Muscle of leg (tissue), 3 donors: ENCODE measurements at regions not wholly inside any gene's neighbourhood (a gene's known extent, or its start where the extent isn't known, plus 50 kb on each side); places are given as distances from the start of the nearest gene placed in this dataset.
A peak's percentile ranks its signal among the peaks of the same experiment; 100 is the strongest.

Experiments
- DNase-seq: peaks from one replicate; pipeline ENCODE4 v3.0.0; 2013
- H3K27ac ChIP-seq: one replicate; pipeline ENCODE4 v1.5.1; 2013; ENCODE audit warnings: mild to moderate bottlenecking, low read length, control low read depth
- H3K27me3 ChIP-seq: one replicate; pipeline ENCODE4 v1.6.1; 2013; ENCODE audit warnings: low read length; ENCODE audit not compliant: control insufficient read depth, insufficient read depth
- H3K36me3 ChIP-seq: one replicate; pipeline ENCODE4 v1.6.1; 2013; ENCODE audit warnings: low read length; ENCODE audit not compliant: control insufficient read depth, insufficient read depth
- H3K4me1 ChIP-seq: one replicate; pipeline ENCODE4 v1.6.1; 2013; ENCODE audit warnings: low read length; ENCODE audit not compliant: control insufficient read depth, insufficient read depth
- H3K4me3 ChIP-seq: one replicate; pipeline ENCODE4 v1.5.1; 2013; ENCODE audit warnings: low read length, control low read depth
- H3K9me3 ChIP-seq: replicated peaks from 2 replicates; pipeline ENCODE4 v1.6.1; 2013; ENCODE audit warnings: low read depth, low read length; ENCODE audit not compliant: control insufficient read depth
- WGBS: methylation state at CpG from one replicate; pipeline ENCODE4 v1.1.5; 2013; ENCODE audit warnings: missing lambda C conversion rate; ENCODE audit not compliant: insufficient coverage; 5-methylcytosine and 5-hydroxymethylcytosine counted together

DNA sequence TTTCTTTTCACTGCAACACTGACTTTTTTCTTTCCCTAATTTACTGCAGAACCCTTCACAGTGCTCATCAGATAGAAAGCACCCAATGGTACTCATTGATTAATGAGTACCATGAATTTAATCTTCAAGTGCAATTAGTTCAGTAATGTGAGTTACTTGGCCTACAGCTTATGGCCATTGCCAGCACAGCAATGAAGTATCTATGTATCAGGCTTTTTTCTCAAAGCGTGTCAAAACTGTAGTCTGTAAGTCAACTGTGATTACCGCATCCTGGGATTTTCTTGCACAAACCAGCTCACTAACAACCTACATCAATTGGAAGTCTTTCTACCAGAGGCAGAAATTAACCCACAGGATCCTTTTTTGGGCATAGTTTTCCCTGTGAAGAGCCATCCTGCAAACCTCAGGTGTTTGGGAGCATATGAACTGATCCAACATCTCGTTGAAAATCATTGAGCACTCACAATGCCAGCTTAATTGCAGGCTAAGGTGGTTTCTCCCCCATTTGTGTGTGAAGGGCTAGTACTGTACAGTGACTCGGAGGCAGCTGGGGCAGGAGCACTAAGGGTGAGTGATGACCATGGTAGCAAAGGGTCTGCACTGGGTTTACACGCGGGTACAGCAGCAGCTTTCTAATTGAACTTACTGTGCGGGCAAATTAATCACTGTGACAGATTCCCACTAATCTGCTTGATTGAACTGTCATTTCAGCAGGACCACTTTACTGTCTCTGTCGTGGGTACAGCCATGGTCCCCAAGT, 619.3 kb downstream of the SNAPC1 start:
- Histone ChIP-seq H3K4me1 (no peaks in the 10 kb centered on the region), H3K4me3 (no peak overlapping the region), H3K9me3 (no peaks in the 10 kb centered on the region), H3K27ac (no peak overlapping the region), H3K27me3 (no peaks in the 10 kb centered on the region), H3K36me3 (no peaks in the 10 kb centered on the region)
- DNase-seq = no peak
- 90% methylated on average over 6 of the region's 8 CpGs for WGBS

DNA sequence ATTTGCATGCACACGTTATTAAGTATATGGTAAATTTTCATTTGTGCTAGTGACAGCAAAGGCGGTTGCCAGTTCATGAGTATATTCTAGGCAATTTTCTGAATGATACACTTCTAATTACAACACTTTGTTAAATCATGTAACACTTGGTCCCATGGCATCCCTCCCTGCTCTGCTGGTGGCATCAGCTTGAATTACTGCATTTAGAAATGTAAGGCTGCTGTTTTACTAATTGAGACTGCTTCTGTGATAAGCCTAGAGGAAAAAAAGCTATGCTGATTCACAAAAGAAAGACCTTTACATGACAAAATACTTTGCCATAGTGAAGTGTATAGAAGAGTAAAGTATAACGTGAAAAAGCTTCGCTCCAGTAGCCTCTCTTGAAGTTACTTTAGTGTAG, 636.1 kb downstream of the KCNH5 start:
- Histone ChIP-seq H3K27me3 (no peaks in the 10 kb centered on the region), H3K4me3 (no peak overlapping the region), H3K4me1 (no peaks in the 10 kb centered on the region), H3K36me3 (no peaks in the 10 kb centered on the region), H3K27ac (no peak overlapping the region), H3K9me3 (no peaks in the 10 kb centered on the region)
- WGBS = no CpG with 5 or more reads among the region's 4 CpGs
- DNase-seq = no peak

DNA sequence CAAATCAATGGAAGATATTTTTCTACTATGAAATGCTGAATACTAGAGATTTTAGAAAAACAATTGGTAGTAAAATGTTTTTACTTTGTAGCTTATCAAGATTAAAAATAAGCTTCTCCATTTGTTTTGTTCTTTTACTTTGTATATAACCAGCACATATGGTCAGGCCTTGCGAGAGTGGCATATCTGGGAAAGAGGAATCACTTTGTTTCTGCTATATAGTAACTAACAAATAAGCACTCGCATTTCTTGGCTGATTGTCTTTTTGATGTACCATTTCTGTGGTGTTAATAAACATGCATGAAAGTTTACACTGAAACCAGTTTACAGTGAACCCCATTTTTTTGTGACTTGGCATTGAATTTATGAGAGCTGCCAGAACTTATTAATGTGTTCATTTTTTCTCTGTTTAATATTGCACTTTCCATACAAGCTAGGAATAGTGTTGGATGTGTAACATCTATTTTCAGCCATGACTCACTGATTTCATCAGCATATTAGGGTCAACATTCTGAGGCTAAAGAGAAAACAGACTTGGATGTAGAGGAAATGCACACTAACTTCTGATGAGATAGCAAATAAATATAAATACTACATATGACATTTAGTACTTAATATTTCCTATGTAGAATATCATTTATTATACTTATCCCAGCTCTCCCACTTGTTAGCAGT, 635.5 kb downstream of the KCNH5 start:
- no peaks in the 10 kb centered on the region for H3K27me3 ChIP-seq
- no CpG with 5 or more reads among the region's 2 CpGs for WGBS
- peak; percentile 4 for DNase-seq

DNA sequence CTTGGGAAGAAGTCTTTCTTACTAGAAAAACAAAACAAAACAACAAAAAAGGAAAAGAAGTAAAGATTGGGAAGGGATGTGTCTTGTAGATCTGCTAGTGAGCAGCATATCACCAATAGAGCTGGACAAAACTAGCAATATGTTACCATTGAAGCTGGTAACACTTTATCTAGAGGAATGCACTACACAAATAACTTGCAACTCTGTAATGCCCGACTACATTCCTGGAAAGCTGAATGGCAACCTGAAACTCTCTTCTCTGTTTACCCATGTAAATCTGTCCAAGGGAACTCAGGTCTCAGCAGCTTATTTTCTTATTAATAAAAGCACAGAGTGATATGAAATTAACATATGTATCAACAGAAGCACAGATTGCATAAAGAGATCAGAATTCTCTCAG, 624.4 kb downstream of the KCNH5 start:
- no peaks in the 10 kb centered on the region for H3K27me3 ChIP-seq
- DNase-seq = no peak
- H3K27ac ChIP-seq = no peak overlapping the region
- no peak overlapping the region for H3K4me3 ChIP-seq
- H3K4me1 ChIP-seq = no peaks in the 10 kb centered on the region
- H3K9me3 ChIP-seq = no peaks in the 10 kb centered on the region
- no peaks in the 10 kb centered on the region for H3K36me3 ChIP-seq
- WGBS = no CpG with 5 or more reads among the region's 1 CpG

More for the DNA sequence above, 635.5 kb downstream of the KCNH5 start:
- Histone ChIP-seq H3K36me3 (no peaks in the 10 kb centered on the region), H3K9me3 (no peaks in the 10 kb centered on the region), H3K27ac (no peak overlapping the region), H3K4me3 (no peak overlapping the region), H3K4me1 (no peaks in the 10 kb centered on the region)

DNA sequence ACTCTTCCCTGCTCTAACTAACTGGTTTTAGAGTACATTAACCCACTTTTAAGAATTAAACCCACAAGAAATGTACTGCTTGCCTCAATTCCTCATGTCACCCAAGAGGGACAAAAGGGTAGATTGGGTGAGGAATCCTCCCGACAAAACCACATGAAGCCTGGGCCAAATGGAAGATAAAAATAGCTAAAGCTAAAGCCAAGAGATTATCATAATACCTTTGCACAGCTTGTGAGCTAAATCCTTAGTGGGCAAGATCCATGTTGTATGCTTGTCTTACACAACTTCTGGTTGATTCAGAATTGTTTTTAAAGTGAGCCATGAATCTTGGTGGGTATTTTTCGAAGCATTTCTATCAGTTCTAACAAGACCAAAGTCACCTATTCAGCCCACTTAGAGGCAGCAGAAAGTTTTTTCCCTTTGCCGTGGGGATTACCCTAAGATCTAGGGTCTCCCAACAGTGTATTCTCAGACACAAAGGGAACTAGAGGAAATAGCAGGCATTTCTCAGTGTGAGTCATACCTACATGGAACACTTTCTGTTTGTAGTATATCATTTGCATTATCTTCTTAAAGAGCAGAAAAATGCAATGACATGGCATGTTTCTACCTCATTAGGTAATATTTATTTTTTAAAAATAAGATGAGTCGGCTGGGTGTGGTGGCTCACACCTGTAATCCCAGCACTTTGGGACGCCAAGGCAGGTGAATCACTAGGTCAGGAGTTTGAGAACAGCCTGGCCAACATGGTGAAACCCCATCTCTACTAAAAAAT, 616.6 kb downstream of the KCNH5 start:
- no peak for DNase-seq
- Histone ChIP-seq H3K4me1 (no peaks in the 10 kb centered on the region), H3K27me3 (no peaks in the 10 kb centered on the region), H3K27ac (no peak overlapping the region), H3K9me3 (no peaks in the 10 kb centered on the region), H3K4me3 (no peak overlapping the region), H3K36me3 (no peaks in the 10 kb centered on the region)
- no CpG with 5 or more reads among the region's 5 CpGs for WGBS

DNA sequence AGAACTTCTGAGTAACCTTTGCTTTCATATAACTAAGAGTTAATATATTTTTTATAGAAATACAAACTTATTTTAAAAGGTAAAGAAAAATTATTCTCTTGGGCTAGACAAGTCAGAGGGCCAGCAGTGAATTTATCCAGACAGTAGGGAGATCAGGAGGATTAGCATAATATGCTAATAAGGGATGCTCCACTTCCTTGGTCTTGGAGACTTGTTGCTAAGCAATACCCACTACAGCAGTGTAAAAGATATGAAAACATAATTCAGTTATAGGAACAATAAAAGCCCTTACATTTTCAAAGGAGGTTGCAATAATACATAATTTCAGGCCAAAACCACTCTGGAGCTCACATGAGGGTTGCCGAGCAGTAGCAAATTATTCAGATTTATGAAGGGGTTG, 615.6 kb downstream of the KCNH5 start:
- Histone ChIP-seq H3K36me3 (no peaks in the 10 kb centered on the region), H3K4me1 (no peaks in the 10 kb centered on the region), H3K27ac (no peak overlapping the region), H3K27me3 (no peaks in the 10 kb centered on the region), H3K4me3 (no peak overlapping the region), H3K9me3 (no peaks in the 10 kb centered on the region)
- WGBS = no CpG with 5 or more reads among the region's 1 CpG
- no peak for DNase-seq

DNA sequence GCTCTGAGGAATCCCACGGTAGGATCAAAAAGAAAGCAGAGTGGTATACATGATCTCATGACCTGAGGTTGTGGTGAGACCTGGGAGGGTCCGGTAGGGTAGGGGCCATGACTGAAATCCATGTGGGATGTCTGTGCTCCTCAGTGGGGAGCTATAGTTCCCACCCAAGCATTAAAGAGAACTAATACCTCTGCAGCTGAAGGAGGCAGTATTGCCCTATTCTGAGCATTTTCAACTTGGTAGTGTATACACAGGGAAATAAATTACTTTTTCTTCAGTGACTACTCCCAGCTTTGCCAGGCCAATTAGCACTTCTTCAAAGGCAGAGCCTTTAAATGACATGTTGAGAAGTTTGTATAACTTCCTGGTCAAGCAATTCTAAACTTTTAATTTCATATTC, 613.8 kb downstream of the KCNH5 start:
- WGBS = 33% methylated on average over 1 of the region's 2 CpGs
- no peaks in the 10 kb centered on the region for H3K36me3 ChIP-seq
- no peak for DNase-seq
- no peaks in the 10 kb centered on the region for H3K4me1 ChIP-seq
- H3K27me3 ChIP-seq = no peaks in the 10 kb centered on the region
- H3K9me3 ChIP-seq = no peaks in the 10 kb centered on the region
- no peak overlapping the region for H3K27ac ChIP-seq
- no peak overlapping the region for H3K4me3 ChIP-seq

DNA sequence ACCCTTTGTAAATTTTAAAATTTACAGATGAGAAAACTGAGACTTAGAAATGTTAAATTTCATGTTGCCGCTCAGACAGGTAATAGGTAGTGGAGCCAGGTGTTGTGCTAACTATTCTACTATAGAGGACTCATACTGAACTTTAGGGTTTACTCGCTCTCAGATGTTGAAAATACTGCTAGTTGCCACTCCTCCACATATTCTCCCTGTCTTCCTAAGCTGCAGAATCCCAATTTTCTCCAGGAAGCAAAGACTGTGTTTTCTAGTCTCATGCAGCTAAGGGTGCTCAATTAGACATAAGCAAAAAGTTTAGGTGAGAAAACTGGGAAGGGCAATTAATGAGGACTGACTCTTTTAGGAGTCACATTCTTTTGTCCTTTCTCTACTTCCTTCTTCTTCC, 612.3 kb downstream of the KCNH5 start:
- Histone ChIP-seq H3K27ac (no peak overlapping the region), H3K9me3 (peaks cover 3% of the 10 kb centered on the region), H3K36me3 (no peaks in the 10 kb centered on the region), H3K4me3 (no peak overlapping the region), H3K4me1 (no peaks in the 10 kb centered on the region), H3K27me3 (no peaks in the 10 kb centered on the region)
- DNase-seq = no peak
- no CpG with 5 or more reads among the region's 2 CpGs for WGBS

DNA sequence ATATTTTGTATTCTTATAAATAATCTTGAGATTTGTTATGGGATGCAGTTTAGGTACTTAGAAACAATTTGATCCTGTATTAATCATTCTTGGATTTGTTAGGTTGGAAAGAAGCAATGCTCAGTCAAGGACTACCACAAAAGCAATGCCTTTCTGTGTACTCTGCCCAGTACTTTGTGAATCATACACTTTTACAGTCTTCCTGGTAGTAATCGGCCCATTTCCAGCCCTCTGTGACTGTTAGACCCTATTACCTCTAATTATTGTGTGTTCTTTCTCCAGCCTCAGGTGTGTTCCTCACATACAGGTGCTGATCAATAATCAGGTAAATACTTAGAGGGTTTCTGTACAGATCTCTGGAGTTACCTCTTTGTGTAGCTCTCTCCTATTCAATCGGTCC, 609.0 kb downstream of the KCNH5 start:
- Histone ChIP-seq H3K27ac (no peak overlapping the region), H3K4me1 (no peaks in the 10 kb centered on the region), H3K9me3 (peaks cover 18% of the 10 kb centered on the region), H3K36me3 (no peaks in the 10 kb centered on the region), H3K4me3 (no peak overlapping the region), H3K27me3 (no peaks in the 10 kb centered on the region)
- WGBS = no CpG with 5 or more reads among the region's 2 CpGs
- no peak for DNase-seq

DNA sequence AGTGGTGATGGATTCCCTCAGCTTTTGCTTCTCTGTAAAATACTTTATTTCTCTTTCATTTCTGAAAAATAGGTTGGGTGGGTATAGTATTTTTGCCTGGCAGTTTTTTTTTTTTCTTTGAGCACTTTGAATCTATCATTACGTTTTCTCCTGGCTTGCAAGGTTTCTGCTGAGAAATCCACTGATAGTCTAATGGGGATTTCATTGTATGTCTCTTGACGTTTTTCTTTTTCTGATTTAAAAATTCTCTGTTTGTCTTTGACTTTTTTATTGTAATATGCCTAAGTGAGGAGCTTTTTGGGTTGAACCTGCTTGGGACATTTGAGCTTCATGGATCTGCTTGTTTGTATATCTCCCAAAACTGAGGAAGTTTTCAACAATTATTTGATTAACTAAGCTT, 606.0 kb downstream of the KCNH5 start:
- peaks cover 19% of the 10 kb centered on the region for H3K9me3 ChIP-seq
- no peak overlapping the region for H3K4me3 ChIP-seq
- no CpG with 5 or more reads among the region's 2 CpGs for WGBS
- H3K27me3 ChIP-seq = no peaks in the 10 kb centered on the region
- H3K27ac ChIP-seq = no peak overlapping the region
- no peaks in the 10 kb centered on the region for H3K36me3 ChIP-seq
- H3K4me1 ChIP-seq = no peaks in the 10 kb centered on the region
- no peak for DNase-seq
